Liver (tissue), 3 donors: ENCODE measurements at regions not wholly inside any gene's neighbourhood (a gene's known extent, or its start where the extent isn't known, plus 50 kb on each side); places are given as distances from the start of the nearest gene placed in this dataset.

ENCODE experiments used
- SP1 ChIP-seq: IDR thresholded peaks from 2 replicates; pipeline ENCODE4 v1.6.1; 2018; ENCODE audit warnings: antibody characterized with exemption, mild to moderate bottlenecking
- TAF1 ChIP-seq: conservative IDR thresholded peaks from 2 replicates; pipeline ENCODE4 v1.6.1; 2016; ENCODE audit warnings: antibody characterized with exemption, mild to moderate bottlenecking
- YY1 ChIP-seq: IDR thresholded peaks from 2 replicates; pipeline ENCODE4 v1.6.1; 2016; ENCODE audit warnings: antibody characterized with exemption, mild to moderate bottlenecking
- TF ChIP-seq, protein P1 (sequence below): fragments of 150-350 bp; IDR thresholded peaks from 2 replicates; pipeline ENCODE4 v1.5.1; 2017; ENCODE audit warnings: improper control_type of control experiment, low read depth, low read length; ENCODE audit not compliant: missing input control
- TF ChIP-seq, protein P2 (sequence below): IDR thresholded peaks from 2 replicates; pipeline ENCODE4 v1.6.1; 2016; ENCODE audit warnings: antibody characterized with exemption
- donor health status: healthy.
- donor health status: healthy.

DNA sequence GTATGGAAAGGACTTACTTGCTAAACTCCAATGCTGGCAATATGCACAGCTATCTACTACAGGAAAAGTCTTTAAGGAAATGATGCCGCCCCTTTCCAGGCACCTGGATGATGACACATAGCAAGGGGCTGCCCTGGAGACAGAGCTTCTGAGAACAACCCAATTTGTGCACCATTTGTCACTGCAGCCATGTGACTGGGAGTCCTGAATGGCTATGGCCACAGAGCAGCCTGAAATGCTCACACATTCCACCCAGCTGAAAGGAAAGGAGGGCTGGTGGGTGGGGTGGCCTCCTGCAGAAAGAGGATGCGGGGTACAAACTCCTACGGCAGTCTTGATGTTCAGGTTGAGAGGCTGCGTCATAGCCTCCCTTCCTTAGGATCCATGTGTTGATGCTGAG lies 70.1 kb upstream of the FSTL4 start:
- TF ChIP-seq TAF1 (no peak), YY1 (no peak), SP1 (no peak)
- TF ChIP-seq, protein P1, sequence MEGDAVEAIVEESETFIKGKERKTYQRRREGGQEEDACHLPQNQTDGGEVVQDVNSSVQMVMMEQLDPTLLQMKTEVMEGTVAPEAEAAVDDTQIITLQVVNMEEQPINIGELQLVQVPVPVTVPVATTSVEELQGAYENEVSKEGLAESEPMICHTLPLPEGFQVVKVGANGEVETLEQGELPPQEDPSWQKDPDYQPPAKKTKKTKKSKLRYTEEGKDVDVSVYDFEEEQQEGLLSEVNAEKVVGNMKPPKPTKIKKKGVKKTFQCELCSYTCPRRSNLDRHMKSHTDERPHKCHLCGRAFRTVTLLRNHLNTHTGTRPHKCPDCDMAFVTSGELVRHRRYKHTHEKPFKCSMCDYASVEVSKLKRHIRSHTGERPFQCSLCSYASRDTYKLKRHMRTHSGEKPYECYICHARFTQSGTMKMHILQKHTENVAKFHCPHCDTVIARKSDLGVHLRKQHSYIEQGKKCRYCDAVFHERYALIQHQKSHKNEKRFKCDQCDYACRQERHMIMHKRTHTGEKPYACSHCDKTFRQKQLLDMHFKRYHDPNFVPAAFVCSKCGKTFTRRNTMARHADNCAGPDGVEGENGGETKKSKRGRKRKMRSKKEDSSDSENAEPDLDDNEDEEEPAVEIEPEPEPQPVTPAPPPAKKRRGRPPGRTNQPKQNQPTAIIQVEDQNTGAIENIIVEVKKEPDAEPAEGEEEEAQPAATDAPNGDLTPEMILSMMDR: no peak
- TF ChIP-seq, protein P2, sequence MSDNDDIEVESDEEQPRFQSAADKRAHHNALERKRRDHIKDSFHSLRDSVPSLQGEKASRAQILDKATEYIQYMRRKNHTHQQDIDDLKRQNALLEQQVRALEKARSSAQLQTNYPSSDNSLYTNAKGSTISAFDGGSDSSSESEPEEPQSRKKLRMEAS: no peak
